Naive thymus-derived CD4-positive, alpha-beta T cell (primary cell): ENCODE measurements at regions not wholly inside any gene's neighbourhood (a gene's known extent, or its start where the extent isn't known, plus 50 kb on each side); places are given as distances from the start of the nearest gene placed in this dataset.
A peak's percentile ranks its signal among the peaks of the same experiment; 100 is the strongest.

Experiments
- ATAC-seq: fragments of 150-1000 bp; cut with Tn5 transposase; 2 replicates; pipeline ENCODE4 v1.10.0; 2021; ENCODE audit warnings: mild to moderate bottlenecking, moderate library complexity
- CTCF ChIA-PET: fragments of 350-600 bp; sonication (Branson Sonifier 250); formaldehyde crosslinking; loops from one replicate; lab custom pipeline; 2021; ENCODE audit warnings: antibody characterized with exemption; lab: Charles Lee
- POLR2A ChIA-PET: fragments of 350-600 bp; sonication (Branson Sonifier 250); formaldehyde crosslinking; loops from one replicate; lab custom pipeline; 2021; ENCODE audit warnings: antibody characterized with exemption, inconsistent platforms; lab: Charles Lee
- DNase-seq, 9 donors: peaks; one replicate each; pipeline versions ENCODE4 v3.0.0 to v3.0.0-alpha.2; 2020 to 2022; ENCODE audit warnings: mixed read lengths in 1 of 9
- H3K27ac ChIP-seq: one replicate; pipeline ENCODE4 v1.7.0; 2013; ENCODE audit warnings: mild to moderate bottlenecking, low read depth, low read length, moderate library complexity
- H3K27me3 ChIP-seq, 2 donors: one replicate each; pipeline ENCODE4 v1.7.0; 2013; ENCODE audit warnings: low read length in 2 of 2, mild to moderate bottlenecking in 2 of 2, moderate library complexity in 2 of 2; ENCODE audit not compliant: control insufficient read depth in 2 of 2, insufficient read depth in 2 of 2
- H3K36me3 ChIP-seq, 3 experiments: 1 replicate in 2 of 3; 2 replicates in 1 of 3; pipeline ENCODE4 v1.7.0; 2013; ENCODE audit warnings: low read length in 3 of 3, mild to moderate bottlenecking in 3 of 3, moderate library complexity in 1 of 3; ENCODE audit not compliant: insufficient read depth in 3 of 3, control insufficient read depth in 2 of 3
- H3K4me1 ChIP-seq, 2 donors: one replicate each; pipeline ENCODE4 v1.7.0; 2013; ENCODE audit warnings: low read length in 2 of 2, mild to moderate bottlenecking in 2 of 2, moderate library complexity in 1 of 2; ENCODE audit not compliant: control insufficient read depth in 2 of 2, insufficient read depth in 2 of 2
- H3K4me3 ChIP-seq: 2 replicates; pipeline ENCODE4 v1.7.0; 2013; ENCODE audit warnings: mild to moderate bottlenecking, low read length
- H3K9me3 ChIP-seq, 3 experiments: 1 replicate in 2 of 3; 2 replicates in 1 of 3; pipeline ENCODE4 v1.7.0; 2013; ENCODE audit warnings: low read length in 3 of 3; ENCODE audit not compliant: control insufficient read depth in 2 of 3
- H3K27ac Mint-ChIP-seq, 9 donors: one replicate each; pipeline ENCODE4 v1.8.0; 2020 to 2022; ENCODE audit warnings: mixed read lengths in 9 of 9, mild to moderate bottlenecking in 8 of 9, moderate library complexity in 5 of 9, inconsistent platforms in 2 of 9
- H3K27me3 Mint-ChIP-seq, 5 donors: one replicate each; pipeline ENCODE4 v1.8.0; 2021 to 2022; ENCODE audit warnings: mixed read lengths in 5 of 5, mild to moderate bottlenecking in 1 of 5
- H3K36me3 Mint-ChIP-seq, 5 donors: one replicate each; pipeline ENCODE4 v1.8.0; 2020 to 2022; ENCODE audit warnings: mixed read lengths in 5 of 5, mild to moderate bottlenecking in 3 of 5, inconsistent platforms in 1 of 5
- H3K4me1 Mint-ChIP-seq, 7 donors: one replicate each; pipeline ENCODE4 v1.8.0; 2020 to 2022; ENCODE audit warnings: mixed read lengths in 7 of 7, mild to moderate bottlenecking in 3 of 7, inconsistent platforms in 1 of 7
- H3K4me3 Mint-ChIP-seq, 10 donors: one replicate each; pipeline ENCODE4 v1.8.0; 2020 to 2022; ENCODE audit warnings: mild to moderate bottlenecking in 10 of 10, mixed read lengths in 10 of 10, moderate library complexity in 6 of 10, inconsistent platforms in 2 of 10
- H3K9me3 Mint-ChIP-seq, 11 donors: one replicate each; pipeline ENCODE4 v1.8.0; 2020 to 2022; ENCODE audit warnings: mixed read lengths in 11 of 11, mild to moderate bottlenecking in 4 of 11, inconsistent platforms in 1 of 11, moderate library complexity in 1 of 11
- intact Hi-C, 2 donors: fragments of 100-400 bp; cut with micrococcal nuclease; formaldehyde crosslinking; loops; one replicate each; pipeline ENCODE4 v1.15.1; 2023

DNA sequence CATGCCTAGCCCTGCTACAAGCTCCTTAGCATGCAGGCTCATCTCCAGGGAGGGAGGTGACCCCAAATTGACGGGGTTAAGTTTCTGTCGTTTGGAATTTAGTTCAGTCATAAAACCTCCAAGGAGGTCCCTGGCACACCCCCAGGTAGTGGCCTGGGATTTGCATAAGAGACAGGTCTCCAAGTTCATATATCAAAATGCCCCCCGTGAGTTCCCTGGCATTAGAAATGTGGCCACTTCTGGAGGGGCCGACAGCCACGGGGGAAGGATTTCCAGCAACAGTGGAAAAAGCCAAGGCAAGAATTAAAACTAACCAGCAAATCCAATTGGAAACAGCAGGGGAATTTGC, 228.8 kb downstream of the BCL11B start:
- Mint-ChIP-seq H3K36me3 (peaks cover 0 to 9% (median 8%) of the 10 kb centered on the region in 5 donors), H3K9me3 (peaks cover 0 to 13% (median 3%) of the 10 kb centered on the region in 11 donors), H3K4me3 (no peak overlapping the region), H3K4me1 (peaks cover 0 to 17% (median 10%) of the 10 kb centered on the region in 7 donors), H3K27ac (no peak overlapping the region), H3K27me3 (no peaks in the 10 kb centered on the region)
- POLR2A ChIA-PET: no interaction called here
- no peak overlapping the region for H3K27ac ChIP-seq
- intact Hi-C loops: no loop called here
- H3K4me1 ChIP-seq: peaks cover 0 to 7% of the 10 kb centered on the region in 2 donors
- ATAC-seq: no peak
- no peak overlapping the region for H3K4me3 ChIP-seq
- CTCF ChIA-PET: no interaction called here
- H3K27me3 ChIP-seq: no peaks in the 10 kb centered on the region
- DNase-seq: no peak
- H3K9me3 ChIP-seq: no peaks in the 10 kb centered on the region
- H3K36me3 ChIP-seq: no peaks in the 10 kb centered on the region

DNA sequence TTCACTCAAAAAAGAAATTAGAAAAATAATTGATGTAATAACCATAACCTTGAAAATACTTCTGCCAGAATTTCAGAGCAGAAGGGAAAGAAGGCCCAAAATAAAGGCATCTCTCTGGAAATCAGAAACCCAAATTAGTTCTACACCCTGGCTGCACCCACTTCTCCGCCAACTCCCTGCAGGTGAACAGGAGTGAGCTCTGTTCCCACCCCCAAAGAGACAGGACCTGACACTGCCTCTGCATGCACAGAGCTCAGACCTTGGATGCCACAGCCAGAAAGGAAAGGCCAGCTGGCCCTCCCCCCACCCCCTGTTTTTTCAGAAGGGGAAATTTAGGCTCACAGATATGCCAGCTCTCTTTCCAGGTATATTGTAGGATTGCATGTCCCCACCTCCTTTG, 228.2 kb downstream of the BCL11B start:
- H3K4me1 Mint-ChIP-seq: peaks cover 0 to 22% (median 15%) of the 10 kb centered on the region in 7 donors
- ChIA-PET POLR2A (no interaction called here), CTCF (interaction anchor here (1.0 kb wide), 1 partner anchor 907 kb away, joined by 3 read pairs; no protein-coding TSS in a partner anchor)
- ATAC-seq: no peak
- Histone ChIP-seq H3K36me3 (no peaks in the 10 kb centered on the region), H3K4me3 (no peak overlapping the region), H3K27me3 (no peaks in the 10 kb centered on the region), H3K9me3 (no peaks in the 10 kb centered on the region), H3K27ac (no peak overlapping the region), H3K4me1 (peaks cover 0 to 7% of the 10 kb centered on the region in 2 donors)
- H3K4me3 Mint-ChIP-seq: no peak overlapping the region
- H3K27ac Mint-ChIP-seq: no peak overlapping the region
- no peak for DNase-seq
- H3K9me3 Mint-ChIP-seq: peaks cover 0 to 13% (median 3%) of the 10 kb centered on the region in 11 donors
- intact Hi-C loops: no loop called here
- H3K36me3 Mint-ChIP-seq: peaks cover 0 to 9% (median 8%) of the 10 kb centered on the region in 5 donors
- no peaks in the 10 kb centered on the region for H3K27me3 Mint-ChIP-seq

DNA sequence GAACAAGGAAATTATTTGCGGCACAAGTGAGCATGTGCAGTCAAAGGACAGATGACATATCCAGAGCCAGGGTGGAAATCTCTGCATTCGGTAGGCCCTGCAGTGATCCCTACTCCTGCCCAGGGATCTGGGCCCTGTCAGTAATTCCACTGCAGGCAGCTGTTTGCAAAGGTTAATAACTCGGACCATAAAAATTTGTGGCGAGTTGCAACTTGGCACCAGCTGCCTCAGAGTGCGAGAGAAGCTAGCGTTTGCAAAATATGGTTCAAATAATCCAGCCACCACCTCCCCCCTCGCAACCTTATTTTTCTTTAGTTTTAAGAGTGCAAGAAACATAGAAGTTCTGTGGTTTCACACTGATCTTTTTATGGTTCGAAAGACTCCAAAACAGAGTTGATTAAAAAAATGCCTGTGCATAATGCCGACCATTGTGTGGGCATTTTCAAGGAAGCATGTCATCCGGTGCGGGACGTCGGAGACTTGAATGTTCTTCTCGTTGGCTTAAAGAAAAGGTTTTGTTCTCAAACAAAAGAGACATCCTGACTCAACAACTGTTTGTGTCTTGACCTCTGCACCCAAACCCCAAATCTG, 224.5 kb downstream of the BCL11B start:
- H3K4me3 ChIP-seq: no peak overlapping the region
- no peaks in the 10 kb centered on the region for H3K36me3 ChIP-seq
- CTCF ChIA-PET: no interaction called here
- Mint-ChIP-seq H3K27me3 (no peaks in the 10 kb centered on the region), H3K4me1 (peaks cover 0 to 46% (median 34%) of the 10 kb centered on the region in 7 donors), H3K4me3 (no peak overlapping the region), H3K9me3 (peaks cover 4 to 25% (median 17%) of the 10 kb centered on the region in 11 donors), H3K36me3 (peaks cover 8 to 21% (median 13%) of the 10 kb centered on the region in 5 donors), H3K27ac (peak overlapping the region in 1 of 9 donors; percentile 48)
- H3K4me1 ChIP-seq: peaks cover 7 to 8% of the 10 kb centered on the region in 2 donors
- DNase-seq (no peak), ATAC-seq (no peak)
- intact Hi-C loops: no loop called here
- no peaks in the 10 kb centered on the region for H3K9me3 ChIP-seq
- H3K27me3 ChIP-seq: no peaks in the 10 kb centered on the region
- H3K27ac ChIP-seq: no peak overlapping the region
- POLR2A ChIA-PET: no interaction called here

DNA sequence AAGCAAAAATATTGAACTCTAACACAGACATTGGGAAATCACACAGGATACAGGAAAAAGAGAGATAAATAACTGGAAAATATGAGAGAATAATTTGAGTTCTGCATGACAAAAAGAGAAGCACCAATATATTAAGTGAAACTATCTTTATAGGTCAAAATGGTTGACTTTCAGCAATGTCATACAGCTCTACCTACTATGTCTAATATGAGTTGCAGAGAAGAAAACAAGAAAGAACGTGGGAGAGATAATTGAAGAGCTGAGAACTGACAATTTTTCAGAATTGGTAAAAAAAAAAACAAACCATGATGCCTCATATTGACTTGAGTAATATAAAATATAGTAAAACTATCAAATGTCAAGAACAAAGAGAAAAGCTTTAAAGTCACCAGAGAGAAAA, 221.7 kb downstream of the BCL11B start:
- Histone ChIP-seq H3K36me3 (no peaks in the 10 kb centered on the region), H3K27ac (no peak overlapping the region), H3K27me3 (no peaks in the 10 kb centered on the region), H3K4me3 (no peak overlapping the region), H3K4me1 (peaks cover 8 to 15% of the 10 kb centered on the region in 2 donors), H3K9me3 (peaks cover 0 to 7% (median 0%) of the 10 kb centered on the region in 3 experiments)
- POLR2A ChIA-PET: interaction anchor here (0.6 kb wide), 1 partner anchor 66 kb away, joined by 3 read pairs; no protein-coding TSS in a partner anchor
- H3K9me3 Mint-ChIP-seq: peaks cover 0 to 42% (median 20%) of the 10 kb centered on the region in 11 donors
- peak overlapping the region in 3 of 10 donors; percentile 6 to 38 (median 31) for H3K4me3 Mint-ChIP-seq
- no peak for DNase-seq
- peaks cover 0 to 46% (median 34%) of the 10 kb centered on the region in 7 donors for H3K4me1 Mint-ChIP-seq
- no peak for ATAC-seq
- H3K36me3 Mint-ChIP-seq: peaks cover 7 to 23% (median 18%) of the 10 kb centered on the region in 5 donors
- H3K27me3 Mint-ChIP-seq: no peaks in the 10 kb centered on the region
- CTCF ChIA-PET: no interaction called here
- intact Hi-C loops: no loop called here
- H3K27ac Mint-ChIP-seq: peak overlapping the region in 5 of 9 donors; percentile 2 to 68 (median 6)

DNA sequence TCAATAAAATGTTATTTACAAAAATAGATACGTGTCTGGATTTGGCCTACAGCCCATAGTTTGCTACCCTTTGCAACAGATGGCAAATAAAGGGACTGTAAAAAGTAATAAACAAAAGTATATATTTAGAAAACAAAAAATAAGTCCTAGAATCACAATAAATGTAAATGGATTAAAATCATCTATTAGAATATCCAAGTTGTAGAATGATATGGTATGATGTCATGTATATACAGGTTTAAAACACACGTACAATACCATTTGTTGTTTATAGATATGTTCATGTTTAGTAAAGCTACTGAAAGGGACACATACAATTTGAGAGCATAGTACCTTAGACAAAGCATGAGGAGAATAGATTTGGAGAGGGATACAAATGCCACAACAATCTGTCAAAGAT, 219.5 kb downstream of the BCL11B start:
- peaks cover 0 to 7% (median 0%) of the 10 kb centered on the region in 3 experiments for H3K9me3 ChIP-seq
- DNase-seq (no peak), ATAC-seq (no peak)
- no peak overlapping the region for H3K4me3 ChIP-seq
- peaks cover 0 to 42% (median 21%) of the 10 kb centered on the region in 11 donors for H3K9me3 Mint-ChIP-seq
- H3K4me3 Mint-ChIP-seq: no peak overlapping the region
- CTCF ChIA-PET: no interaction called here
- peaks cover 8 to 19% of the 10 kb centered on the region in 2 donors for H3K4me1 ChIP-seq
- H3K4me1 Mint-ChIP-seq: peaks cover 3 to 47% (median 43%) of the 10 kb centered on the region in 7 donors
- H3K27me3 ChIP-seq: no peaks in the 10 kb centered on the region
- H3K27me3 Mint-ChIP-seq: no peaks in the 10 kb centered on the region
- peaks cover 6 to 28% (median 22%) of the 10 kb centered on the region in 5 donors for H3K36me3 Mint-ChIP-seq
- intact Hi-C loops: no loop called here
- no peak overlapping the region for H3K27ac ChIP-seq
- POLR2A ChIA-PET: interaction anchor here (0.6 kb wide), 1 partner anchor 505 kb away, joined by 3 read pairs; no protein-coding TSS in a partner anchor
- no peak overlapping the region for H3K27ac Mint-ChIP-seq
- H3K36me3 ChIP-seq: no peaks in the 10 kb centered on the region

DNA sequence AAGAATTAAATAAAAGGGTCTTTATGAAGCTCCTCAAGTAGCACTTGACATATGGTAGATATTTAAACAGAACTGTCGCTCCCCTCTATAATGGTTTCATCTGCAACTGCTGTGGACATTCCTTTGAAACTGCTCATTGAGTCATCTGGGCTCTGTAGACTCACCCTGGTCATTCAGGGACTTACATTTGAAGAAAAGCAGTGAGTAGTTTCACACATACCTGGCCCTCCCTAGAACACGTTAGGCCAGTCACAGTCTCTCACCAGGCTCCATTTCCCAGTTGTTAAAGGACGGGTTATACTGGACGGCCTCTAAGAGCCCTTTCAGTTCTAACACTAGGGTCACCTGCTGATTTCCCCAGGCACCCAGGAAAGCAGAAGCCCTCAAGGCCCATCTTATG, 217.0 kb downstream of the BCL11B start:
- Mint-ChIP-seq H3K27ac (no peak overlapping the region), H3K9me3 (peaks cover 0 to 42% (median 21%) of the 10 kb centered on the region in 11 donors), H3K27me3 (no peaks in the 10 kb centered on the region), H3K4me3 (peak overlapping the region in 1 of 10 donors; percentile 17), H3K36me3 (peaks cover 6 to 33% (median 22%) of the 10 kb centered on the region in 5 donors), H3K4me1 (peaks cover 3 to 26% (median 21%) of the 10 kb centered on the region in 7 donors)
- CTCF ChIA-PET: interaction anchor here (1.0 kb wide), 1 partner anchor 232 kb away, joined by 3 read pairs; no protein-coding TSS in a partner anchor
- Histone ChIP-seq H3K4me1 (peaks cover 8 to 19% of the 10 kb centered on the region in 2 donors), H3K27ac (no peak overlapping the region), H3K27me3 (no peaks in the 10 kb centered on the region), H3K36me3 (no peaks in the 10 kb centered on the region), H3K4me3 (no peak overlapping the region), H3K9me3 (peaks cover 0 to 7% (median 0%) of the 10 kb centered on the region in 3 experiments)
- POLR2A ChIA-PET: no interaction called here
- no peak for DNase-seq
- intact Hi-C loops: no loop called here
- ATAC-seq: no peak
